COLO668 (cell line): ENCODE measurements at regions not wholly inside any gene's neighbourhood (a gene's known extent, or its start where the extent isn't known, plus 50 kb on each side); places are given as distances from the start of the nearest gene placed in this dataset.
"Not testable (repeated sequence)": the region's sequence is repeated elsewhere in the genome, so short reads cannot be mapped to it uniquely, and the experiment has no call there.

ENCODE experiments used
- DNase-seq: peaks from one replicate; lab custom pipeline; 2025; ENCODE audit not compliant: unreplicated experiment; lab: John Stamatoyannopoulos, UW

DNA sequence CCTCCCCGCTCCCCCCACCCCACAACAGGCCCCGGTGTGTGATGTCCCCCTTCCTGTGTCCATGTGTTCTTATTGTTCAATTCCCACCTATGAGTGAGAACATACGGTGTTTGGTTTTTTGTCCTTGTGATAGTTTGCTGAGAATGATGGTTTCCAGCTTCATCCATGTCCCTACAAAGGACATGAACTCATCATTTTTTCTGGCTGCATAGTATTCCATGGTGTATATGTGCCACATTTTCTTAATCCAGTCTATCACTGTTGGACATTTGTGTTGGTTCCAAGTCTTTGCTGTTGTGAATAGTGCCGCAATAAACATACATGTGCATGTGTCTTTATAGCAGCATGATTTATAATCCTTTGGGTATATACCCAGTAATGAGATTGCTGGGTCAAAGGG, 104.3 kb downstream of the MTPN start:
- DNase-seq: not testable (repeated sequence)

DNA sequence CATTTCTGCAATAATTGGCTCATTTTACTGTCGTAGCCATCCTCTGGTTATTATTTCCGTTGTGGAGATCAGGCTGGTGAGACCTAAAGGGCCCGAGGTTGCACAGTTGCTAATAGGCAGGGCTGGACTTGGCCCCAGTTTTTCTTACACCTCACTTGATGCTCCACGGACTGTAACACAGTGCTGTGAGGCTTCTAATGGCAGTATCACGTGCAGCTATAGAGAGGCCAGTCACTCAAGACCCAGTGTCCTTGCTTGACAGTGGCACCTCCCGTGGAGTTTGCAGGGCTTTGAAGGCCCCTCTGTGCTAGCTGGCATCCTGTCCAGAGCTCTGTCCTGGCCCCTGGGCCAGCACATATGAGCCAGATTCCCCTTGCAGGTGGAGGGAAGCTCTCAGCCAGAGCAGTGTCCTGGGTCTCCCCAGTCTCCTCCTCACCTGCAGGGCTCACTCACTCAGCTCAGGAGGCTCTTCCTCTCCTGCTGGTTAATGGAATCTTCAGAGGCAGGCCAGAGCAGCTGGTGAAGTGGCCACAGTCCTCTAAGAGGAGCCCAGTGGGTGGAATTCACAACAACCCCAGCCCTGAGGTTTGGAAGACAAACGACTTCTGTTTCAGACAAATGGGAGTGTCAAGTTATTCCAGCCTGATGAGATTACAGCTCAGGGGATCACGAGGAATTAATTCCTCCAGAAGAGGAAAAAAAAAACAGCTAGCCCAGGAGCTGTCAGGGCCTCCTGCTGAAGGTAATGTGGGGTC, 114.2 kb upstream of the FAM180A start:
- DNase-seq: no peak

DNA sequence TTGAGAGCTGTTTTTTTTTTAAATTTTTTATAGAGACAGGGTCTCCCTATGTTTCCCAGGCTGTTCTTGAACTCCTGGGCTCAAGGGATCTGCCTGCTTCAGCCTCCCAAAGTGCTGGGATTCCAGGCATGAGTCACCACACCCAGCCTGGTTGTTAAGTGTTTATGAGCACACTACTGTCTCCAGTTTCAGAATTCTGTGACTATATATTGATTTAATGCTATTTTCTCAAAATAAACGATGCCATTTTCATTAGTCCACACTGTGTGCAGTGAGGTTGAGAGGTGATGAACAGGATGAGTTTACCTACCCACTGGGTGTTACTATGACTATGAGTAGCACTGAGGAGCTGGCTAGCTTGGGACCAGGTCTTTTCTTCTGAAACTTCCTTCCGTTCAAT, 110.9 kb upstream of the FAM180A start:
- DNase-seq: no peak

DNA sequence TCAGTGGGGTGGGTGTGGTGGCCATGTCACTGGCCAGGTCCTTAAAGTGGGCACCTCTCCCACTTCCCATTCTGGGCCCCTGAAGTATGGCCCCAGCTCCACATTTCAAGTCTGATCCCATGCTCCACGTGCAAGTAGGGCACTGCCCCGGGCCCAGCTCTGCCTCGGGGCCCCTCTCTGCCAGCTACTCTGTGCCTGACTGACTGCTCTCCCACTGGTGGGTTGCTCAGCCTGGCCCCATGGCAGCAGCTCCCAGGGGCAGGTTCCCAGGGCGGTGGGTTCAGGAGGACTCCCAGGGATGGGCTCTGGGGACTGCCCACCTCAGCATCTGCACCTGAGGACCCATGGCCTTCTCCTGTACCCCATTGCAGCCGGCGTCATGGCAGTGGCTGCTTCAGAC, 110.2 kb upstream of the FAM180A start:
- no peak for DNase-seq

DNA sequence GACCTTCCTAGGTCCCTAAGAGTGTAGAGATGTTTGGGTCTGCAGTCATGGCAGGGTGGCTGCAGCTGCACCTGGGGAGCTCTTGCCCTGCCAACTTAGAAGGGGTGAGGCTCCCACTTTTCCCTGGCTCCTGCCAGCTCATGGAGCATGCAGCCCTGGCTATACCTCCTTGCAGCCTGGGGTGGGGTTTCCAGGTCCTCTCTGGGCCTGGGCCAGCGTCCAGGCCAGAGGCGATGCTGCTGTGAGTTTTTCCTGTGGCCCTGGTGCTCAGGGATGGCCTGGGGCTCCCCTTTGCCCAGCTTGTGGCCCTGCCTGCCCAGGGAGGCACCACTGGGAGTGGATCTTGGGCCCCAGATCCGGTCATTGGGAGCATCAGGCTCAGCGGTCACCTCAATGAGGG, 109.8 kb upstream of the FAM180A start:
- no peak for DNase-seq

DNA sequence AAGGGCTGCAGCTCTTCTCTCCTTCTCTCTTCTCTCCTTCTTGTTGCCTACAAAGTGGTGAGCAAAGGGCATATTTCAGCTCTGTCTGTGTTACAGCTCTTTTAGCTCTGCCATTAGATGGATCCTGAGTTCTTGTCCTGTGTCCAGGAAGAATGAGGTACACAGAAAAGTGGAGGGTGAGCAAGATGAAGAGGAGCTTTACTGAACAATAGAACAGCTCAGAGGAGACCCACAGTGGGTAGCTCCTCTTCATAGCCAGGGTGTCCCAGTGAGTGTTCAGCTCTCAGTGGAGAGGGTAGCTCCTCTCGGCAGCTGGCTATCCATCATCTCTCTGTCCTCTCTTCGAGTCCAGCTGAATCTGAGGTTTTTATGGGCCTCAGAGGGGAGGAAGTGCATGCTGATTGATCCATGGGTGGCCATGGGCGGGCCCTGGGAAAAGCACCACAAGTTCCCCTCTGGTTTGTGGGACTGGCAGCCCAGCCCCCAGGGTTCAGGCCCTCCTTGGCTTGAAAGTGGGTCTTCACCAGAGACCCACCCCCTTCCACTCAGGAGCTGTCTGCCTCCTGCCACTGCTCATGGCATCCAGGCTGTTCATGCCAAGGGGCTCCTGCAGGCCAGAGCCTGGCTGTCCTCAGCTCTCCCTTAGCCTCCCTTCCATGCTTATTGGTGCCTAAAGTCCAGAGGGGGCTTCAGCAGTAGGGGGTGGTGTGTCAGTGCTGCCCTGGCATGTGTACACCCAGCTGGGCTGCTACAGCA, 109.1 kb upstream of the FAM180A start:
- no peak for DNase-seq

DNA sequence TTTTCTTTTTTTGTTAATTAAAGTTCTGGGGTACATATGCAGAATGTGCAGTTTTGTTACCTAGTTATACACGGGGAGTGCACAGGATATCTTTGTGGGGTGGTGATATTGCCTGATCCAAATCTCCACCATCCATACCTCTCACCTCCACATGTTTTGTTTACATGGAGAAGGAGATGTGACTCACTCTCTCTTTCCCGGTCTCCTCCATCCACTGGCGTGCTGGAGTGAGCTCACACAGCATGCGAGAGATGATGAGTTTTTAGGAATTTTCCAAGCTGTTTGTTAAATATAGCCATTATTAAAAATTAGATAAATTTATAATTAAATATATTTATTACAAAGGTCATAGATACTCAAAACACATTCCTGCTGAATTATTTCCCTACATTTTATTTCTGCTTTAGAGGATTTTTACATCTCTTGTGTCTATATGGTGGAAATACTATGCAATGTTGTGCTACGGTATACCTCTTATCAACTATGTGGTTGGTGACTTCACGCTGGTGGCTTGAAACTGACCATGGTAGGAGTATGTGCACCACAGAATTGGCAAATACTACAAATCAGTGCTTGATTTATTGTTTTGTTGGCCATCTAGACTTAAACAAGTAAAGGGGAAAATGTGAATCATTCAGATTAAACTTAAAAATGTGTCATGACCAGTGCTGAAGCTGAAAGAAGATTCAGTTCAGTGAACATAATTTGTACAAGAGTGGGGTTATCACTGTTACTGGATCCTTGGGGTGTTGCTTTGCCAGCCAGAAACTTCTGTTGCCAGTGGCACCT, 107.9 kb upstream of the FAM180A start:
- no peak for DNase-seq

DNA sequence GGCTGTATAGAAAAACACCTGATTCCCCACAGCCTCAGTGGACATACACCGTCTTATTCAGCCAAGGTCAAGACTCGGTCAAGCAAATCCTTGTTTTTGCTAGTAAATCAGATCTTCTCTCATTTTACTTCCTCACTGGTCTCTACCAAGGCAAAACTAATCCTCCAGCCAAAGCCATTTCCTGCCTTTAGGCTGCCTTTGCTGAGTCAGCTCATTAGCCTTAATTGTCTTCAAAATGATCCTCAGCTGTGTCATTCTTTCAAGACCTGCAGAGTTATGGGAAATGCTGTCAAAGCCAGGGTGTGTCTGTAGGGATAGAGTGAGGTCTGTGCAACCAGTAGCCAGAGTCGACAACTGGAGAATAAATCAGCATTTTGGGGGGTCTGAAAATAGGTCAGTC, 107.2 kb upstream of the FAM180A start:
- DNase-seq: no peak

DNA sequence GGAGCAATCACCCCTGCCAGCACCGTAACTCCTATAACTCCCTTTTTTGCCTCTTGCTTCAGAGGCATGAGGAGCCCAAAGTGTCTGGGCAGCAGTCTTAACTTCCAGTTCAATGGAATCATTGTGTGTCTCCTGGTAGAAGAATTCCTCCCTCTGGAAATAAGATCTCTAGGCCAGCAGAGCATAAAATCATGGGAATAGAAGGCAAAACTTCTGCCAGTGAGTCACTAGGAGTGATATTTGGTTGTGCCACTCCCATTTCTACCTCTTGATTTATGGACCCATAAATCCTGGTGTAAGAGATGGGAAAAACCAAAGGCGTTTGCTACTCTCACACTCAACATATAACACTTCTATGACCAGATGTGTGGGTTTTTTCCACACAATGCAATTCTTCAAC, 104.9 kb upstream of the FAM180A start:
- no peak for DNase-seq

DNA sequence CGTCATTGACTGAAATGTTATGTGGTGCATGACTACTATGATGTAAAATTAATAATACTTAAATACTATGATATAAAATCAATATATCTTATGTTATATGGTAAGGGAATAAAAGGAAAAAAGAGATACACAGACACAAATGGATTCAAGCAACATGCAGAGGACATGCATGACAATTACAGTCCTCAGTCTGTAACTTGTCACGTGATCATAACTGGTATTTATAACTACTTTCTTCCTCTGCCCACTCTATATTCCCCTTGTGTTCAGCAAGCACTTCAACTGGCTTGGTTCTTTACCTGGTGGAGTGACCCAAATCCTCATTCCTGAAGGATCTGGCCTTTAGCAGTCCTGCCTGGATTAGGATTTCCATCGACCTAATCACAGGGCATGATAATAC, 104.4 kb upstream of the FAM180A start:
- DNase-seq: no peak

DNA sequence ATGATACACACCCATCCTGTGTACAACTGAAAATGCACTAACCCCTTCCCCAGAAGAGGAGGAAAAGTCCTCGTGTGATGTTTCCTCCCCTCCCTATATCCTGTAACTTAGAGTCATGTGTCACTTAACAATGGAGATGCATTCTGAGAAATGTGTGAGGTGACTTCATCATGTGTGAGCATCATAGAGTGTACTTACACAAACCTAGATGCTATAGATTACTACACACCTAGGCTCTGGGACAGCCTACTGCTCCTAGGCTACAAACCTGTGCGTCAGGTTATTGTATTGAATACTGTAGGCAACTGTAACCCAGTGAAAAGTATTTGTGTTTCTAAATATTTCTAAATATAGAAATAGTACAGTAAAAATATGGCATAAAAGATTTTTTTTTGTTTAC, 98.6 kb upstream of the FAM180A start:
- no peak for DNase-seq

DNA sequence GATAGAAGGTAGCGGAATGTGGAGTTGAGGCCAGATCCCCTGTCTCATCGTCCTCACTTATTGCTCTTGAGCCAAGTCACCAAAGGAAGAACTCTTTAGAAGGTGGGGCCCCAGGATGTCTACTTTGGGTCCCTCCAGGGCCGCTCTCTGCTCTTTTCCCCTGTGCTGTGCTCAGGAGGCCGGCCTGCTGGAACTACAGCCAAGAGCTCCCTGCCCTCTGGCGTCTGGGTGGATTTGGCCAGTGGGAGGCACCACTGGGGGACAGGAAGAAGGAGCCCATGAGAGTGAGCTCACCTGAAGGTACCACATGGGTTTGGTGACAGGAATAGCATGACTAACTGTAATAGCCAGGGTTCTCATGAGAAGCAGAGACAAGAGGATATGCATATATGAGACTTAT, 97.7 kb upstream of the FAM180A start:
- DNase-seq: no peak

DNA sequence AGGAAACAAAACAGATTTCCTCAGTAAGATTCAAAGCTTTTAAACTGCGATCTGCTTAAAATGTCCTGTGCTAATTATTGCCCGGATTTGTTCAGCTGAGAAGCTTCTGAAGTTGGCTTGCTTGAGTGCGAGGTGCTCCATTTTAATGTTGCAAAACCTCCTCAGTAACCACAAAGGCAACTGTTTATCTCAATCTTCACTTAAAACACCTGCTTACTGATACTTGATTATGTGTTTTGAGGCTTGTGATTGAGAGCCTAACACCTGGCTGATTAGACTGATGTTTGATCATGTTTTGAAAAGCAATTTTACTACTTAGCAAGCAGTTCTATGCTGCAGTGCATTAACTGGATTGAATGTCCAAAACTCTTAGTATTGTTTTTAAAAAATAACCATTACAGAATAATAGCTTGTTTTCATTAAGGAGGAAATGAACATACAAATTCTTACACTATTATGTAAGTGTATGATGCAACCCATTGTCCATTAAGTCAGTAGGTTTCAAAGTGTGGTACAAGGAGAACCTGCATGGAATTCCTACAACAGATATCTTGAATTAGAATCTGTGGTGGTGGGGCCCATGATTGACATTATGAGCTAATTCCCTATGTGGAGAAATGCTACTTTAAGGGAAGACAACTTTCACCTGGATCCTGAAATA, 96.9 kb upstream of the FAM180A start:
- DNase-seq: no peak

DNA sequence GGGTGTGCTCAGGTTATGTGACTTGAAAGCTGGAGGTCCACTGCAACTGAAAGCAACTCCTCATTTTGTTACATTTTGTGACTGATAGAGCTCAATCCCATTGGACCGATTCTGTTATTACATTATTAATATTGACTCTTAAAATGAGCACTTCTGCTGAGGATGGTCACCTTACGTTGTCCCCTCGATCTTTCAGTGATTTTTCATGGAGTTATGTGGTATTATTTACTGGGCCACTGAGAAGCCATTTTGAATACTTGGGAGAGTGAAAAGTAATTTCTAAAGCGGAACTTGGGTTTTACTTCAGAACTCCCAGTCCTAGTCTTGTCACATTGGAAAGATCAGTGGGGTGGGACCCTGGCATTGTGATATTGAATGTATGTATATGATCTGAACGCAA, 96.3 kb upstream of the FAM180A start:
- DNase-seq: no peak

DNA sequence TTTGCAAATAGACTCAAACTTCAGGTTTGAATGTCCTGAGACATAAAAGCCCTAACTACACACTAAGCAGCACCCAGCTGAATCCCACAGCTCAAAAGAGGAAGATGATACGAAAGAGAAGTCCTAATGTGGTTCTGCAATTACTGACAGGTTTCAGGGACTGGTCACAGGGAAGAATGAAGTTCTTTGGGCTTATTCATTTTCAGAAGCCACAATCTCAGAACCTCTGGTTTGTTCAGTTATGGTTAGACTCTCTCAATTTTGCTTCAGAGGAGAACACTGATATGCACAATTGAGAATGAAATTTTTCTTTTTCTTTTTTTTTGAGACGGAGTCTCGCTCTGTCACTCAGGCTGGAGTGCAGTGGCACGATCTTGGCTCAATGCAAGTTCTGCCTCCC, 94.6 kb upstream of the FAM180A start:
- DNase-seq: no peak

DNA sequence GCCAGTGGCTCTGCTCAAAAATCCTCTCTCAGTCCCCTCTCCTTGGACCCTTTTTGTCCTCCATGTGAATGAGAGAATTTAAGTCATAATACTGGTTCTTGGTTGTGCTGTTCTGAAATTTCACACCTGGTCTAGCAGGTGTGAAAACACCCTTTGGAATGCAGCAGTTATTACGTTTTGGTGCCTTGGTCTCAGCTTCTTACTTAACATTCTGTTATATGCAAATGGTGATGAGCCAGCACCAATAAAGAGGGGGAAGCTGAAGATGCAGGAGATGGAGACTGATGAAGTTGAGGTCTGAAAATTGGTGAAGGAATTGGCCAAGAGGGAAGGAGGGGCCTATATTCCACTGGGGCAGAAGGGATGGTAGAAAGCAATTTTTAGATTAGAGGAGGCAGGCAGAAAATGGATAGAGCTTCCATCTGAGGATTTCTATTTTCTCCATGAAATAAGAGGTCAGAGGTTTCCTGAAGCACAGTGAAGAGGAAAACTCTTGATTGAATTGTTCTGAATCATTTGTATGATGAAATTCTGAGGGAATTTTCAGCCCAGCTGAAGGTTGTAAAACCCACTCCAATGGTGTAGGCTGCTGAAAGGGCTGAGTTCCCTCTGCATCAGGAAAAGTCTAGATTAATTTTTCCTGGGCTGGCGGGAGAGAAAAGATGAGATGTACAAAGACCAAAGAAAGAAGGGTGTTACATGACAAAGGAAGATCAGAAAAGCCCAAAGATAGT, 94.0 kb upstream of the FAM180A start:
- DNase-seq: no peak

DNA sequence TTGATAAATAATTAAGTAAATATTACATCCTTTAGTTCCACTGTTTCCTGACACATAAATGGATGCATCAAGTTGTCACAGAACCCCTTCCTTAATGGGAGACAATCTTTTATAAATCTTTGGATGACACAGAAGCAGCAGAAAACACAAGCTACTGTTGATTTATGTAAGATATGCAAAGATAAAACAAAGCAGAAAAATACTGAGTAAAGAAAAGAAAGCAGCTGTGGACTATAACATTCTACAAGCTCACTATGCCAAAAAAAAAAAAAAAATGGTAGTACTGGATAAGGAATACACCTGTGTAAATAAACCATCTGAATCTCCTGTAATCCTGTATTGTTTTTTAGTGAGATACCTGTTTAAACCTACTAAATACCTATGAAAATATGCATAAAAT, 92.0 kb upstream of the FAM180A start:
- no peak for DNase-seq

DNA sequence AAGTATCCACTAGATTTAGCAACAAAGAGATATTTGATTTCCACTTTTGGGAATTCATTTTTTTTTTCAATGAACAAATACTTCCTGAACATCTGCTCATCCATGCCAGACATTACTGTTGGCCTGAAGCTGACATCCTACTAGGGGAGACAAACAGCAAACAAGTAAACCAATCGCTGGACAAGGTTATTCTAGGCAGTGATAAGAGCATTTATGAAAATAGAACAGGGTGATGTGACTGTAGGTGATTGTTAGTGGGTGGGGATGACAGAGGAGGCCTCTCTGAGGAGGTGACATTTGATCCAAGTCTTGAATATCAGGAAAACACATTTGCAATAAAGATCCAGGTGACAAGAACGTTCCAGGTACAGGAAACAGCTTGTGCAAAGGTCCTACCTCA, 89.1 kb upstream of the FAM180A start:
- DNase-seq: no peak

DNA sequence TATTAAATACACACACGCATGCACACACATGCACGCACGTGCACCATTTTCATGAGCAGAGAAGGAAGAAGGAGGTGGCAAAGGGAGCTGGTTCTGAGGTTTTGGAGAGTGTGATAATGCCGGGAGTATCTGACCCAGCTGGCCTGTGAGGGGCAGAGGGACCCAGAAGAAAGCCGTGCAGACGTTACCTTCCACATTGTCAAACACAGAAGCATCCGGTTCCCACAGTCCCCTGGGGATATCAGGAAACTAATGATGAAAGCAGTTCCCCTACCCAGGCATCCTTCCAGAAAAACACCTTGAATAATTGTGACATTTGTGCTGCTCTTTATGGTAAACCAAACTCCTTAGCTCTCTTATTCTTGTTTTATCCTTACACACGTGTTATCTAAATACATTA, 85.7 kb upstream of the FAM180A start:
- DNase-seq: no peak

DNA sequence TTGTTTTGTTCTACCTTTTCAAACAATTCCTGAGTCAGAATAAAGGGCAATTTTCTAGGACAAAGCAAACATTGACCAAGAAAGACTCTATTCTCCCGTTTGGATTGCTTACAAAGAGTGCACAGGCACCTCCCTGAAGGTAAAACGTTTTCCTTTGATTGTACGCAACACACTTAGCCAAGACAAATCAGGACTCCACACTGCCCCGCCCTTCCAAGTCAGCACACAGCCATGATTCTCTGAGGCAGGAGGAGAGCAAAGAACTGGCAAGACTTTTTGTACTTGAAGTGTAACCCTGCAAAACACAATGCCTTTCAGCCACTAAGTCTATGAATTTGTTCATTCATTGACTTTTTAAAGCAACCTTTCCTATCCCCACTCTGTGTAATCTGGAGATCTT, 85.0 kb upstream of the FAM180A start:
- DNase-seq: no peak
